COLO668 (cell line): ENCODE measurements at regions not wholly inside any gene's neighbourhood (a gene's known extent, or its start where the extent isn't known, plus 50 kb on each side); places are given as distances from the start of the nearest gene placed in this dataset.
"Not testable (repeated sequence)": the region's sequence is repeated elsewhere in the genome, so short reads cannot be mapped to it uniquely, and the experiment has no call there.

ENCODE experiments used
- DNase-seq: peaks from one replicate; lab custom pipeline; 2025; ENCODE audit not compliant: unreplicated experiment; lab: John Stamatoyannopoulos, UW

- no peak for DNase-seq
Observed at GRCh38 chr3:105118905-105119304, 247.8 kb upstream of the ALCAM start.

GRCh38 chr3:105119801-105120340 lies 246.8 kb upstream of the ALCAM start:
- DNase-seq: peak; percentile 40

GRCh38 chr3:105130911-105131310 lies 235.8 kb upstream of the ALCAM start:
- no peak for DNase-seq

DNA sequence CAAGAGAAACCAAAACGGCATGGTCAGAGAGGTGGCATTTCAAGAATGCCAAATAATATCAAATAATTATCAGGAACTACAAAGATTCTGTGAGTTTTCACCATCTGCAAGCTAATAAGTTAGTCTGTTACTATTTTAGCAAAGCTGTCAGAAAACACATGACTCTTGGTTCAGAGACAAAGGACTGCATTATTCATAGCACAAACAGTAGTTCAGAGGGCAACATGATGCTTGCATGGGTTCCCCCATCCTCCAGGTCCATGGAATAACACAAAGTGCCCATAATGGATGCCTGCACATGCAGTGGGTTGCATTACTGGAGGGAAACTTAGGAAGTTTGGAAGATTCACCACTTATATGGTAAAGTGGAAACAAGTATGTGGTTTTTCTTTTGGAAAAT lies 228.8 kb upstream of the ALCAM start:
- no peak for DNase-seq

DNA sequence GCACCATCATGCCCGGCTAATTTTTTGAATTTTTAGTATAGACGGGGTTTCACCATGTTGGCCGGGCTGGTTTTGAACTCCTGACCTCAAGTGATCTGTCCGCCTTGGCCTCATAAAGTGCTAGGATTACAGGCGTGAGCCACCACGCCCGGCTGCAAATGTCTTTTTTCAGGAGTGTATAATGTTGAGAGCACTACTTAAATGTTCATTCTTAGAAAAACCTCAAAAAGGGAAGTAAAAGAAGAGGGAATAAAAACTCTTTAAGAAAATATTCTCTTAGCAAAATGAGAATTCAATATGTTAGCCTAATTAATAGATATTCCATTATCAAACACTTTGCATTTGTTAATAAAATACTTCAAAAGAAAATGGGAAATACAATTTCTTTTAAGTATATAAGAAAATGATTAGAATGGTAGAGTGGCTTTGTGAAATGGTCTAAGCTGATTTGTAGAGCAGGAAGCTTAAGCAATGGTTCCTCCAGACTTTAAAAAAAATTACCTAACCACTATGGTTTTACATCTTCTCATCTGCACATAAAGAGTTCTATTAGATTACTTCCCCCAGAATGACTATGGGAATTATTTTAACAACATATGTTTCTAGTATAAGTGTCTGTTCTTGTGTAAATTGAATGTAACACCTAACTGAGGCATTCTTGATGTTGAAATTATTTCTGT lies 226.7 kb upstream of the ALCAM start:
- DNase-seq: no peak

- no peak for DNase-seq
Observed at GRCh38 chr3:105140899-105141367, 225.8 kb upstream of the ALCAM start.

GRCh38 chr3:105144837-105145236 lies 221.9 kb upstream of the ALCAM start:
- DNase-seq: no peak

- no peak for DNase-seq
Observed at GRCh38 chr3:105145511-105145910, 221.2 kb upstream of the ALCAM start.

GRCh38 chr3:105149197-105149596 lies 217.5 kb upstream of the ALCAM start:
- not testable (repeated sequence) for DNase-seq

DNA sequence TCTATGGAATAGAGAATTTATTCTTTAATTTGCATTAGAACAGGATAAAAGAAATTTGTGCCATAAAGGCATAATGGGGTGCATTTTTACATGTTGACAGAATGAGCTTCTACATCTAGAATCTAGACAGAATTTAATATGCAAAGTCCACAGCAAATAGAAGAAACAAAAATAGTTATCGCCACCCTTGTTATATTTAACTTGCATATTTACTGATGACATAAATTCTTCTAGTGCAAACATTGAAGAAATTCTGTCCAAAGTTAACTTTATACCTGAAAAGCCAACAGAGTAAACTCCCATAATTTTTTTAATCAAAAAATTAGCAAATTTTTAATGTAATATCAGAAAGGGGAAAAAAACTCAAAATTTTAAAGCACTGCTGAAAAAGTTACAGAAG lies 213.7 kb upstream of the ALCAM start:
- DNase-seq: no peak

GRCh38 chr3:105154692-105155091 lies 212.0 kb upstream of the ALCAM start:
- DNase-seq: no peak

DNA sequence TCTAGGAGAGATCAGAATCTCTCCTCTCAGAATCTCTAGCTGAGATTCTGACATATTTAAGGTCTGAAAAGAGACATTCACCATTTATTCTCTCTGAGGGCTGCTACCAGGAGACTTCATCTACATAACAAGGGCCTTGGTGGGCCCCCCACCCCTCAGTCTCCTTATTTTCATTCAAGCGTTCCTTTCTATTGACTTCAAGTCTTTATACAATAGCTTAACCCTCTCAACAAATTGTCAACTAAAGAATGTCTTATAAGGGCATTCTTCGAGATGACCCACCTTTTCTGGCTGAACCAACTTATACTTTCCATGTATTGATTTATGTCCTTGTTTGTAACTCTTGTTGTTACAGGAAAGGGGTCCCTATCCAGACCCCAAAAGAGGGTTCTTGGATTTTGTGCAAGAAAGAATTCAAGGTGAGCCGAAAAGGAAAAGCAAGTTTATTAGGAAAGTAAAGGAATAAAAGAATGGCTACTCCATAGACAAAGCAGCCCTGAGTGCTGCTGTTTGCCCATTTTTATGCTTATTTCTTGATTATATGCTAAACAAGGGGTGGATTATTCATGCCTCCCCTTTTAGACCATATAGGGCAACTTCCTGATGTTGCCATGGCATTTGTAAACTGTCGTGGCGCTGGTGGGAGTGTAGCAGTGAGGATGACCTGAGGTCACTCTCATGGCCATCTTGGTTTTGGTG lies 209.5 kb upstream of the ALCAM start:
- DNase-seq: no peak

GRCh38 chr3:105157766-105158085 lies 209.0 kb upstream of the ALCAM start:
- DNase-seq: no peak

- no peak for DNase-seq
Observed at GRCh38 chr3:105158286-105158685, 208.4 kb upstream of the ALCAM start.

DNA sequence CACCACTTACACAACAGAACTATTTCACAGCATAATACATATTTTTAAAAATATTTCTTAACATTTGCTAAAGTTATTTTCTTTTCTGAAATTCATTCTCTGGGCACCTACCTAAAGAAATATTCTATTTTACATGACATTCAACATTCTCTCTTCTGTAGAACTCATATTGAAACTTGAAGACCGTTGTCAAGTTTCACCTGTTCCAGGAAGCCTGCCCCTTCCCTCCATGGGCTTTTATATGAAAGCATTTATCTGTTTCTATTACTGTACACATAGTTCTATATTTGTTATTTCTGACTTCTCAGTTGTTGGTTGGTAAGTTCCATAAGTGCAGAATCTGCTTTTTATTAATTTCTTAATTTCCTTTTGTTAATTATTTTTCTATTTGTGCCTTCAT lies 204.3 kb upstream of the ALCAM start:
- no peak for DNase-seq

- DNase-seq: no peak
Observed at GRCh38 chr3:105166893-105167292, 199.8 kb upstream of the ALCAM start.

- no peak for DNase-seq
Observed at GRCh38 chr3:105170423-105170822, 196.3 kb upstream of the ALCAM start.

DNA sequence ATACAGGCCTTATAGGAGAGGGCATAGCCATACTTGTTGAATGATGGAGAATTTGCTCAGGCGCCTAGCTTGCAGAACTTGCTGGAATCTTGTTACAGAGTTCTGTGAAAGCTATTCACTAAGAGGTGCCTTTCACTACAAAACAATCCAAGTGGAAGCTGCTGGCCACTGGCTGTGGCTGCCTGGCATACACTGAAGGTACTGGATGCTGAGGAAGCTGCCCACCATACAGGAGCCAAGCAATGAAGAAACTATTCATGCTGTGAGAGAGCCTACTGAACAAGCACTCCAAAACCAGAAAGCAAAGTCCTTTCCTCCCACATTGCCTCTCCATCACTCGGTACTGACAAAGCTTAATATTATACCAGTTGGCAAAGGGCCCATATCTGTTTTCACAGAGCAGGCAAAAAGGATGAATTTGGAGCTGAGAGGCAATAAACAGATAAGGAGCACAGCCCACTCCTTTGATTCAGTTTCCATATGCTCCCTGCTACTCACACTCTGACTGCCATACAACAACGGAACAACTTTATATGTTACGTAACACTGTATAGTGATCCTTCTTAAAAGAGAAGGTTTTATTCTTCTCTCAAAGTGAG lies 192.6 kb upstream of the ALCAM start:
- no peak for DNase-seq

DNA sequence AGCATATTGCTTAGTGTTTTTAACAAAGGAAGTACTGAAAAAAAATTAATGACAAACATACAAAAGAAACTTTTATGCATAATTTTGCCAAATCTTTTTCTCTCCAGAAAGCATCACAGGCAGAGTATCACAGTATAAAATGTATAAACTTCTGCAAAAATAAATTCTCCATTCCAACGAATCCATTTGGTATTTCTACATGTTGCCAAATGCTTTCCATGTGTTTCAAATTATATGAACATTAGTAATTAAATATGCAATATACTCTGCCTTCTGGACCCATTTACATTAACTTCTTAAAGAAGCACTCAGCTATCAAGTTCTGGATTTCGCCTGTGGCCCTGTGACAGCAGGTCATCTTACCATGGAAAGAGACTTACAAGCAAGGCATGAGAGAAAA lies 189.1 kb upstream of the ALCAM start:
- DNase-seq: no peak

DNA sequence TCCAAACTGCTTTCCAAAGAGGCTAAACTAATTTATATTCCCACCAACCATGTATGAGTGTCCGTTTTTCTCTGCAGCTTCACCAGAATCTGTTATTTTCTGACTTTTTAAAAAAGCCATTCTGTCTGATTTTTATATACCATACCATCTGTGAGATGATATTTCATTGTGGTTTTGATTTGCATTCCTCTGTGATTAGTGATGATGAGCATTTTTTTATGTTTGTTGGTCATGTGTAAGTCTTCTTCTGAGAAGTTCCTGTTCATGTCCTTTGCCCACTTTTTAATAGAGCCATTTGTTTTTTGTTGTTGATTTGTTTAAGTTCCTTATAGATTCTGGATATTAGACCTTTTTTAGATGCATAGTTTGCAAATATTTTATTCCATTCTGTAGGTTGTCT lies 179.4 kb upstream of the ALCAM start:
- no peak for DNase-seq

DNA sequence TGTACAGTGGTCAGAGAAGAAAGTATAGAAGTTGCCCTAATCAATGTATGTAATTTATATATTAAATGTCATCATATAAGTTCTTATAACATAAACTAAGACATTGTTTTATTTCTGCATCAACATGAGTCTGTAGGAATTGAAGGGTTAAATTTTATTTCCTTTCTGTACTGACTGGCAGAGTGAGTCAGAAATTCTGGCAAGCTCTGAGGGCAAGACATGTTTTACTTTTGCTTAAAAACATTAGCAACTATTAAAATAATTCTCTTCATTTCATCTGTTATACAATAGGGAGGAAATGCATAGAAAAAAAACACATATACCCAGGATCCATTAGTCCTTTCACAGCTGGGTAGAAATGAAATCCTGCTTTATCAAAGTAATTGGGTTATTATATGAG lies 171.4 kb upstream of the ALCAM start:
- no peak for DNase-seq

- DNase-seq: no peak
Observed at GRCh38 chr3:105197863-105198262, 168.8 kb upstream of the ALCAM start.
